GM20431 (cell line): ENCODE measurements at regions not wholly inside any gene's neighbourhood (a gene's known extent, or its start where the extent isn't known, plus 50 kb on each side); places are given as distances from the start of the nearest gene placed in this dataset.

Source experiments
- in situ Hi-C: fragments of 300-500 bp; cut with MseI, MboI; formaldehyde crosslinking; loops from one replicate; pipeline ENCODE4 v1.15.0; 2020; ENCODE audit warnings: low sequenced_read_pairs; ENCODE audit not compliant: unreplicated experiment

GRCh38 chr7:130891254-130892094 lies 157.5 kb upstream of the KLF14 start:
- in situ Hi-C loops, result loop anchor here (25.0 kb wide), 1 partner anchor 146 kb away; no protein-coding TSS in a partner anchor

DNA sequence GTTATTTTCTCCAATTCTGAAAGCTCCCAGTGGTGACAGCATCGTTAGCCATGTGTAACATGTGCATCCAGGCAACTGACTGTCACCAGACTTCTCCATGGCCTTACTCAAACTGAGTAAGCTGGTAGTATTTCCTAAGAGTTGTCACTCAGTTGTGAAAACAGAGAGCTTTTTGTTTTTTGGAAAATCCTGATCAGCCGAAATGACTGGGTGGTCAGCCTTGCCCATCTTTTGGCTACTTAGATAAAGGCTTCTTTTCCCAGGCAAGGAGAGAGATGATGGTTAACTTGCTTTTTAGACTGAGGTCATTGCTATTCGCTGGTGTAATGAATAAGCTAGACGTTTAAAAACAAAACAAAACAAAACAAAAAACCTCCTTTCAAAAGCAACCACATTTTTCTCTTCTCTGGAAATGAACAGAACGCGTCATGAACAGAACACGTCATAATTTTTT lies 159.5 kb upstream of the KLF14 start:
- in situ Hi-C loops, result loop anchor here (25.0 kb wide), 1 partner anchor 144 kb away; no protein-coding TSS in a partner anchor

- in situ Hi-C loops, result loop anchor here (25.0 kb wide), 1 partner anchor 143 kb away; no protein-coding TSS in a partner anchor
Observed at GRCh38 chr7:130894146-130894908, 160.3 kb upstream of the KLF14 start.

- in situ Hi-C loops, result loop anchor here (25.0 kb wide), 1 partner anchor 142 kb away; no protein-coding TSS in a partner anchor
Observed at GRCh38 chr7:130894909-130895750, 161.1 kb upstream of the KLF14 start.

DNA sequence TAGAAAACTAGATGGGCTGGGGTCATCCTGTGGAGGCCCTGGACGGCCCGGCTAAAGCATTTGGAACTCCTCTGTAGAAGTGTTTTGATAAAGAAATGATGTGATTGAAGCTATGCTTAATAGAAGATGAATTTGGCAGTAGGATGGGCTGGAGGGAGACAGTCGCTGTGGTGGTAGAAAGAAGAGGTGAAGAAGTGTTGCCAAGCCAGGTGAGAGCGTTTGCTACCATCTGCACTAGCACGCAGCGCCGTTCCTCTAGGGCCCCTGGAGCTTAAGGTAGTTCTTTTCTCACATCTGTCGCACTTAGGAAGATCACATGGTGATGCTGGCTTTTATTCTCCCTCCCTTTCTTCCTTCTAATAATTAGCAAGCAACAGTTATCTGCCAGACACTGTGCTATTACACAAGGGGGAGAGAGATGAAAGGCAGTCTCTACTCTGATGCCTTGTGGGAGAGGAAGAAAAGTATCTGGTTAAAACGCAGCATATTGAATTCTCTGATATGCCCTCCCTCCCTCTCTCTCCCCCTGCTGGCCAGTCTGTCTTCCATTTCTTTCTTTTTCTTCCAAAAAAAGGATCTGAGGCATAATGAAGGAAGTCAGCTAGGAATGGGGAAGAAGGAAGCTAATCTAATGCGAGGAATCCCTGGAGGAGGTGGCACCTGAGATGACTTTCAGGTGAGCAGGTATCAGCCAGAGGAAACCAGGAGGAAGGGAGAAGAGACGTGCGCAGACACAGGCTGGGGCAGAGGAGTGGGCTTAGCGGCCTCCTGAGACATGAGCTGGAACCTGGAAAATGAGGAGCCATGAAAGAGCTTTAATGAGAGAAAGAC lies 162.3 kb upstream of the KLF14 start:
- in situ Hi-C loops, result loop anchor here (25.0 kb wide), 1 partner anchor 141 kb away; no protein-coding TSS in a partner anchor

DNA sequence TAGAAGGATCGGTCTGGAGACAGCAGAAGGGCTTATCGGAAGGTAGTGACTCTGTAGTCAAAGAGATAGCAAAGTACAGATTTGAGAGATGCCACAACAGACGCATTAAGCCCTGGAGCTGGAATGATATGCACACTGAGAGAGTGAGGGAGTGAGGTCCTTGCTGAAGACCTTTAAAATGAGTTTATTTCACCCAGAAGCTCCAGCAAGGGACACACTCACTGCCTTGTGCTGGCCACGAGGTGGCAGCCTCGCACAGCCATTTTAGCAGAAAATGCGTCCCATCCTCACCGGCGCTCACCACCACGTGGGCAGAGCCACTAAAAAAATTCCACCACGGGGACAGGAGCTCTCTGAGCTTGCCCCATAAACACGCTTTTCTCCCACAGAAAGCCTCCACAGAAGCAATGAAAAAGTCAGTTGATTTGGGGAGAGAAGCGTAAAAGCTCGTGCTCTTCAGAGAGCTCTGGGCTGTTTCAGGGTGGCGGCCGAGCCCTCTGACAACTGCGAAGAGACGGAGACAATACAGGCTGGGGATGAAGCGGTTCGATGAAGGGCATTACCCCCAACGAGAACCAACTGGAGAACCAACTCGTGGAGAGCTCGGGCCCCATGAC lies 163.0 kb upstream of the KLF14 start:
- in situ Hi-C loops, result loop anchor here (25.0 kb wide), 1 partner anchor 140 kb away; no protein-coding TSS in a partner anchor

DNA sequence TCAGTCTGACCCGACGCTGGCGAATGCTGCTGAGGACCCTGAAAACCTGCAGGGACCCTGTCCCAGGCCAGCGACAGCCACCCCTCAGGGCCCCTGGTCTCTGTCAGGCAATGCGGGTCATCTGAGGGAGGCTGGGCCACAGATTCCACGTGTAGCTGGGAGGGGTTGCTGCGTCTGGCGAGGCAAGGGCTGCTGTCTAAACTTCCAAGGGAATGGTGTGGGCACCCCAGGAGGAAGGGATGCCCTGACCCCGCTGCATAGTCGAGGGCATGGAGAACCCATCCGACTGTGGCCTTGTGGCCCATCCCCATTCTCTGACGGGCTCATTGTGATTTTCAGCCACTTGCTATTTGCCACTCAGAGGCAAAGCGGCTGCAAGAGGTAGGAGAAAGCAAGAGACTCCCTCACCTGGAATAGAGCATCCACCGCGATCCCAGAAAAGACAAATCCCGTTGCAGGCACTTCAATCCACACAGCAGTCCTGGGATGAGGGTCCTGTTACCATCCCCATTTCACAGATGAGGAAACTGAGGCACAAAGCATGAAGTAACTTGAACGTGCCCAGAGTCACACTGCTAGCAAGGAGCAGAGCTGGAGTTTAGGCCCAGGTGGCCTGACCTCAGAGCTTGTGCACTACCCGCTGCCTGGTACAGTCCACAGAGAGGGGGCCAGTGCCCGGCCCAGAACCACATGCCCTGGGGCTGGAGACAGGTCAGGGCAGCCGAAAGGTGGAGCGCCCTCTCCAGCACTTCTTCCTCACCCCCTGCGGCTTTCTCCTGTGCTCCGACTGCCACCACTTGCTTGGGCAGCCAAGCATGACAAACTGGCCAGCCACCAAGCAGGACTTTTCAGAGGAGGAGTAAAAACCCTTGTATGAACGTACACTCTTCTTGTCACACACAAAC lies 163.8 kb upstream of the KLF14 start:
- in situ Hi-C loops, result loop anchor here (25.0 kb wide), 1 partner anchor 140 kb away; no protein-coding TSS in a partner anchor

DNA sequence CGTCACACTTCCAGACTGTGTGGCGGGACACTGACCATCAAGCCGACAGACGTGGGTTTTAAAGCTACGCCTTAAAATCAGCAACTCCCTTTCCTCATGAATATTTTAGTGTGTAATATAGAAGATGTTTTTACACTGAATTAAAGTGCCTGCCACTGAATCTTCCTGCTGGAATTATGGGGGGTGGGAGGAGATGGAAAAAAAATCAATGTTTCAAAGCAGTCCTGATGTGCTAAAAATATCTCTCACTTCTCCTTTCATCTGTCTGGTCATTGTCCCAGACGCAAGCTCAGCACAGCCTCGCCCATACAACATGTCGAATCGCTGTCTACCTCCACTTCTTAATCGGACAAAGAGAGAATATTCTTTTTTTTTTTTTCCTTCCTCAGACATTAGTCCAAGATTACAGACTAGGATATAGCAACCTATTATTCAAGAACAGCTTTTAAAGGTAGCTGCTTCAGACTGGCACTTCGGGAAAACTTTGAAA lies 165.1 kb upstream of the KLF14 start:
- in situ Hi-C loops, result loop anchor here (25.0 kb wide), 1 partner anchor 138 kb away; no protein-coding TSS in a partner anchor

DNA sequence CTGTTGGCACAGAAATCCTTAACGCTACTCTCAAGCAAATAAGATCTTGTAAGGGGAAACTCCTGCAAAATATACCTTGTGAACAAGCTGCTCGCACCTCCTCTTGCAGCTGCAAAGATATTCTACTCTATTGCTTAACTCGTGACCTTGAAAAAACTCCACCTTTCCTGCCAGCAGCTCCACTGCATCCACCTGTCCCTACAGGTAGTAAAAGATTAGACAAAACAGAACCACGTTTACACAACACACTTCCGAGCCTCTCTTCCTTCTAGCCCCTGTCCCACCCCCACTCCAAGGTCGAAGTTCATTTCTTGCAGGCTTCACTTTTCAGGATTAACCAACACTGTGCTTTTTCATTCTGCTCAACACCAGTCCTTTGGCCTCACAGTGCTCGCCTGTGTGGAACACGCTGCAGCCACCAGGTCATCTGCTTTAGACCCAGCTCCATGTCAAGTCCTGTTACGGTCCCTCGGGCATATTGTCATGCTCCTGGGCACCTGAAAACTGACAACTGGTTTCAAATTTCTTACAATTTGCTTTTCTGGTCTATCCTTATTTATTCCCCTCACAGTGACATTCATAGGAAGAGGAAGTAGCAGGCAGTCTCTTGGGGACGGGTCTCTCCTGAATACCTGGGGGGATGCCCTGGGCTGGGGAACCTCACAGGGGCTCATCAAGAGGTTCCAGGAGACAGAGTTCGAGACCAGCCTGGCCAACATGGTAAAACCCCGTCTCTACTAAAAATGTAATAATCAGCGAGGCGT lies 165.8 kb upstream of the KLF14 start:
- in situ Hi-C loops, result loop anchor here (25.0 kb wide), 1 partner anchor 137 kb away; no protein-coding TSS in a partner anchor

GRCh38 chr7:130900471-130901076 lies 166.6 kb upstream of the KLF14 start:
- in situ Hi-C loops, result no loop called here

- in situ Hi-C loops, result no loop called here
Observed at GRCh38 chr7:130901209-130901783, 167.3 kb upstream of the KLF14 start.

- in situ Hi-C loops, result no loop called here
Observed at GRCh38 chr7:130902755-130903357, 168.8 kb upstream of the KLF14 start.

- in situ Hi-C loops, result no loop called here
Observed at GRCh38 chr7:130903358-130903974, 169.5 kb upstream of the KLF14 start.

- in situ Hi-C loops, result no loop called here
Observed at GRCh38 chr7:130904031-130904757, 170.2 kb upstream of the KLF14 start.
